ENCODE measurements at regions not wholly inside any gene's neighbourhood (a gene's known extent, or its start where the extent isn't known, plus 50 kb on each side); places are given as distances from the start of the nearest gene placed in this dataset.

GRCh38 chr17:54085934-54086333, 263.2 kb downstream of the KIF2B start:
- H3K36me3 Mint-ChIP-seq (ENCODE audit: low read depth) = no peaks in the 10 kb centered on the region
- 77 to 79% methylated on average over 5 of the region's 5 CpGs for WGBS, 2 experiments (ENCODE audit: insufficient coverage in 1 of 2, insufficient read length in 1 of 2)
- peak; percentile 66 for TF ChIP-seq CTCF (conservative IDR thresholded peaks at IDR 0.05)

GRCh38 chr17:54096216-54096615, 273.5 kb downstream of the KIF2B start:
- no peak for TF ChIP-seq CTCF (conservative IDR thresholded peaks at IDR 0.05)
- Histone ChIP-seq H3K4me1 (ENCODE audit: control insufficient read depth, insufficient read depth, low read length) (no peaks in the 10 kb centered on the region), H3K4me3 (ENCODE audit: low read length) (no peak overlapping the region), H3K27ac (ENCODE audit: low read depth, low read length) (no peak overlapping the region), H3K9ac (ENCODE audit: extremely low read depth, low read length, poor library complexity, severe bottlenecking) (no peak overlapping the region), H3K9me3 (ENCODE audit: control insufficient read depth, low read length) (no peaks in the 10 kb centered on the region), H3K27me3 (ENCODE audit: control insufficient read depth, insufficient read depth, low read length, poor library complexity, severe bottlenecking) (no peaks in the 10 kb centered on the region), H3K36me3 (ENCODE audit: control insufficient read depth, insufficient read depth, low read length) (no peaks in the 10 kb centered on the region)
- Mint-ChIP-seq H3K27me3 (ENCODE audit: insufficient read depth) (no peaks in the 10 kb centered on the region), H3K4me3 (no peak overlapping the region), H3K36me3 (ENCODE audit: low read depth) (no peaks in the 10 kb centered on the region), H3K27ac (no peak overlapping the region), H3K4me1 (peaks cover 3% of the 10 kb centered on the region), H3K9me3 (no peaks in the 10 kb centered on the region)
- no peak for DNase-seq

More at GRCh38 chr17:54085934-54086333, 263.2 kb downstream of the KIF2B start:
- H3K4me3 ChIP-seq (ENCODE audit: low read length) = no peak overlapping the region
- H3K4me1 Mint-ChIP-seq = peaks cover 5% of the 10 kb centered on the region
- no peaks in the 10 kb centered on the region for H3K27me3 Mint-ChIP-seq (ENCODE audit: insufficient read depth)
- H3K36me3 ChIP-seq (ENCODE audit: control insufficient read depth, insufficient read depth, low read length) = no peaks in the 10 kb centered on the region
- peaks cover 10% of the 10 kb centered on the region for H3K9me3 Mint-ChIP-seq
- no peak overlapping the region for H3K4me3 Mint-ChIP-seq
- H3K9me3 ChIP-seq (ENCODE audit: control insufficient read depth, low read length) = no peaks in the 10 kb centered on the region
- no peak overlapping the region for H3K27ac ChIP-seq (ENCODE audit: low read depth, low read length)
- H3K27ac Mint-ChIP-seq = no peak overlapping the region
- H3K9ac ChIP-seq (ENCODE audit: extremely low read depth, low read length, poor library complexity, severe bottlenecking) = no peak overlapping the region
- no peaks in the 10 kb centered on the region for H3K27me3 ChIP-seq (ENCODE audit: control insufficient read depth, insufficient read depth, low read length, poor library complexity, severe bottlenecking)
- H3K4me1 ChIP-seq (ENCODE audit: control insufficient read depth, insufficient read depth, low read length) = no peaks in the 10 kb centered on the region
- DNase-seq = peak; percentile 87

DNA sequence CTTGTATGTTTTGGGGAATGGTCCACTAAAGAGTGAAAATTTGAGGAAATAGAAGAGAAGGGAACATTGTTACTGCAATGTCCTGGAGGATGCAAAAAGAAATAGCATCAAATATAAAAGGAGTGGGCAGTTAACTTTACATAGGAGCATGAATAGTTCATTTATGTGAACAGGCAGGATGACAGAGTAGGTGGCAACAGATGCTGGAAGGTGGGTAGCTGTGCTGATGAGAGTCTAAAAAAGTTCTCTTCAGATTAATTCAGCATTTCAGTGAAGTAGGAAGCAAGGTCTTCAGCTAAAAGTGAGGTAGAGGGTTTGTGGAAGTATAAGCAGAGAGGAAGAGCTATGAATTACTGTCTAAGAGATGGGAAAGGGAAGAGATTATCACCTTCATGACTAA, 276.5 kb downstream of the KIF2B start:
- H3K27me3 Mint-ChIP-seq (ENCODE audit: insufficient read depth) = no peaks in the 10 kb centered on the region
- H3K4me3 ChIP-seq (ENCODE audit: low read length) = no peak overlapping the region

More for the DNA sequence above, 276.5 kb downstream of the KIF2B start:
- Mint-ChIP-seq H3K27ac (no peak overlapping the region), H3K4me1 (peaks cover 3% of the 10 kb centered on the region), H3K4me3 (no peak overlapping the region), H3K9me3 (peaks cover 9% of the 10 kb centered on the region), H3K36me3 (ENCODE audit: low read depth) (no peaks in the 10 kb centered on the region)
- DNase-seq = no peak
- no peak overlapping the region for H3K9ac ChIP-seq (ENCODE audit: extremely low read depth, low read length, poor library complexity, severe bottlenecking)
- no peak overlapping the region for H3K27ac ChIP-seq (ENCODE audit: low read depth, low read length)
- no peaks in the 10 kb centered on the region for H3K36me3 ChIP-seq (ENCODE audit: control insufficient read depth, insufficient read depth, low read length)
- H3K4me1 ChIP-seq (ENCODE audit: control insufficient read depth, insufficient read depth, low read length) = no peaks in the 10 kb centered on the region
- TF ChIP-seq CTCF (conservative IDR thresholded peaks at IDR 0.05) = no peak
- H3K27me3 ChIP-seq (ENCODE audit: control insufficient read depth, insufficient read depth, low read length, poor library complexity, severe bottlenecking) = no peaks in the 10 kb centered on the region
- H3K9me3 ChIP-seq (ENCODE audit: control insufficient read depth, low read length) = peaks cover 7% of the 10 kb centered on the region

All from endodermal cell (in vitro differentiated cells).